Adipocyte (in vitro differentiated cells): ENCODE measurements at regions not wholly inside any gene's neighbourhood (a gene's known extent, or its start where the extent isn't known, plus 50 kb on each side); places are given as distances from the start of the nearest gene placed in this dataset.
"Not testable (repeated sequence)": the region's sequence is repeated elsewhere in the genome, so short reads cannot be mapped to it uniquely, and the experiment has no call there.

ENCODE experiments used
- DNase-seq: peaks from one replicate; pipeline ENCODE4 v3.0.0-alpha.2; 2015; ENCODE audit warnings: low read depth
- H3K27me3 ChIP-seq: replicated peaks from 2 replicates; pipeline ENCODE4 v1.7.0; 2013; ENCODE audit warnings: mild to moderate bottlenecking, low read length, moderate library complexity; ENCODE audit not compliant: control insufficient read depth, insufficient read depth
- H3K36me3 ChIP-seq: 2 replicates; pipeline ENCODE4 v1.7.0; 2013; ENCODE audit warnings: low read length, mild to moderate bottlenecking, moderate library complexity; ENCODE audit not compliant: control insufficient read depth, insufficient read depth, severe bottlenecking
- H3K4me1 ChIP-seq: 2 replicates; pipeline ENCODE4 v1.7.0; 2013; ENCODE audit warnings: mild to moderate bottlenecking, low read length, moderate library complexity; ENCODE audit not compliant: control insufficient read depth, insufficient read depth
- H3K4me3 ChIP-seq: 2 replicates; pipeline ENCODE4 v1.7.0; 2013; ENCODE audit warnings: mild to moderate bottlenecking, low read length, moderate library complexity
- H3K9ac ChIP-seq: 2 replicates; pipeline ENCODE4 v1.7.0; 2013; ENCODE audit warnings: mild to moderate bottlenecking, low read length, moderate library complexity
- H3K9me3 ChIP-seq: 2 replicates; pipeline ENCODE4 v1.7.0; 2013; ENCODE audit warnings: mild to moderate bottlenecking, low read length, moderate library complexity; ENCODE audit not compliant: control insufficient read depth

DNA sequence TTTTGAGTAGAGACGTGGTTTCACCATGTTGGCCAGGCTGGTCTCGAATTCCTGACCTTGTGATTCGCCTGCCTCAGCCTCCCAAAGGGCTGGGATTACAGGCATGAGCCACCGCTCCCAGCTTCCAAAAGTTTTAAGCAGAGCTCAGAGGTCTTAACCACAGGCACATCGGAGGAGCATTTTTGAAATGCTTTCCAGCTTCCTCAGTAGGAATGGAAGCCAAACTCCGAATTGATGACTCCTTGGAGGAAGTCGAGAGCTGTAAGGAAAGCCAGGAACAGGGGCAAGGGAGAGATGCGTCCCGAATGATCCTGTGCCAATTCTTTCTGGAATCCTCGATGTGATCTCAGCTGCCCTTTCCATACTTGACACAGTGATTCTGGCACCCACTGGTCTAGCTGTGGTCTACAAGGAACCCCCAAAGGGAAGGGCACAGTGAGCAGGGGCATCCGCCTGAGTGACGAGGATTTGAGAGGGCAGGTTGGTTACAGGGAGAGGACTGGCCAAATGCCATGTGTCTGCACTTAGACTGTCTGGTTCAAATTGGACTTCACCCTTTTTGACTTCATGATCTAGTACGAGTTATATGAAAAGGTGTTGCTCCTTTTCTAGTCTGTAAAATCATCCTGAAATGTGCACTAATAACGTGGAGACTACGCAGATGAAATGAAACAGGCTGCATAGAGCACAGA lies 138.2 kb downstream of the ADRA2C start:
- DNase-seq, result peak; percentile 48
- not testable (repeated sequence) for H3K4me1 ChIP-seq, H3K9ac ChIP-seq, H3K27me3 ChIP-seq, H3K36me3 ChIP-seq, H3K9me3 ChIP-seq, H3K4me3 ChIP-seq

DNA sequence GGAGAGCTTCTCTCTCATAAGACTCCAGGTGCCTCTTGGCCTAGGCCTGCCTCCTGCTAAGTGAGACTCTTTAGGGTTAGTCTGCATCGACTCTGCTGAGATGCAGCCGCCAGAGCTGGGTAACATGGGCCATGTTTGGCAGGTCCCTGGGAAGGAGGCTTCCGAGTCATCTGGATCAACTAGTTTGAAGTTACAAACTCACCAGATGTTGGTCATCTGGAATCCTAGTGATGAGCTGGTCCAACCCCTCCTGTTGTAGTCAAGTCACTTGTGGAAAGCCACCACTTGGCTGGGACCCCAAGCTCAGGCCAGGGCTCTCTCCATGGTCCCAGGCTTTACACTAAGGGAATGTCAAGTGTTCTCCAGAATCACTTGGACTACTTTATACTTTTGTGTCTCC lies 143.4 kb downstream of the ADRA2C start:
- not testable (repeated sequence) for H3K36me3 ChIP-seq, DNase-seq, H3K27me3 ChIP-seq, H3K9ac ChIP-seq, H3K9me3 ChIP-seq, H3K4me3 ChIP-seq
- H3K4me1 ChIP-seq, result peaks cover 21% of the 10 kb centered on the region

DNA sequence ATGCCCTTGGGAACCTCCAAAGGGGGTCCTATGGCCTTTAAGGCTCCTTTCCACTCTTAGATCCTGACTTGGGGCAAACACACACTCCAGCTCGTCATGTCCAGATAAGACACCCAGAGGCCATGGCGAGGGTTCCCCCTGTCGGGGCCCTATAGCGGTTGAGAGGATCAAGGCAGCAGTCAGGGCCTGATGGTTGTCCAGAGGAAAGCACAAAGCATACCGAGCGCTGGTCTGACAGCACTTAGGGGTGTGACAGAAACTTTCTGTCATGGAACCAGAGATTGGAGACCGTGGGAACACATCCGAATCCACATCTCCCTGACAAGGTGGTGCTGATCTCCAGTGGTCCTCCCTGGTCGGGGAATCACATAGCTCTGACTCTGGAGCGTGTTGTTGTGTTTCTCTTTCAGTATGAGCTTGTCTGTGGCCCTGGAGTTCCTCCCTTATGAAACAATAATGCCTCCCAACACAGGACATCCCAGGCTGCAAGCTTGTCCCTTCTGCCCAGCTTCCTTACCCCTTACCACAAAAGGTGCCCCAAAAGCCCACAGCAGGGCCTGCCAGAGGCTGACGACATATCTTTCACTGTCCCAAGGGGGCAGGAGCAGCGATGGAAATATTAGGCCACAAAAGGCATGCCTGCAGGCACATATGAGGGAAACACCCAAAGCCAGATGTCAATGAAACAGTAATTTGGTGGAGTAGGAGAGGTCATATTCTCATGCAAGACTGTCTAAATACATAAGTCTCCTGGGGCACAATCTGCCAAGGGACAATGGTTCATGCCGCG lies 144.2 kb downstream of the ADRA2C start:
- H3K9ac ChIP-seq, H3K36me3 ChIP-seq, H3K9me3 ChIP-seq, H3K27me3 ChIP-seq, H3K4me3 ChIP-seq: not testable (repeated sequence)
- peak; percentile 39 for DNase-seq
- peaks cover 14% of the 10 kb centered on the region for H3K4me1 ChIP-seq

DNA sequence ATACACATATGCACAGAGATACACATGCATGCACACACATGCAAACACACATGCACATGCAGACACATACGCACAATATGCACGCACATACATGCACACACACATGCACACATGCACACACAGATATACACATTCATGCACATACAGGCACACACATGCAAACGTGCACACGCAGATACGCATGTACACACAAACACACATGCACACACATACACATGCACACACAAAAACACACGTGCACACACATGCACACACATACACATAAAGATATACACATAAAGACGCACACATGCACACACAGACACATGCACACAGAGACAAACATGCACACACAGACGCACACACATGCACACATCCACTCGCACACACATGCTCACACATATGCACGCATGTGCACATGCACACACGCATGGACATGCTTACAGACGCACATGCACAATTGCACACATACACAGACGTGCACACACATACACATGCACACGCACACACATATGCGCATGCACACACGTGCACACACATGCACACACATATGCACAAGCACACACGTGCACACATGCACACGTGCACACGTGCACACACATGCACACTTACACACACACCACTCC lies 145.2 kb downstream of the ADRA2C start:
- Histone ChIP-seq H3K36me3 (no peaks in the 10 kb centered on the region), H3K4me1 (peaks cover 14% of the 10 kb centered on the region), H3K9ac (no peak overlapping the region), H3K27me3 (no peaks in the 10 kb centered on the region), H3K4me3 (no peak overlapping the region), H3K9me3 (no peaks in the 10 kb centered on the region)
- no peak for DNase-seq

DNA sequence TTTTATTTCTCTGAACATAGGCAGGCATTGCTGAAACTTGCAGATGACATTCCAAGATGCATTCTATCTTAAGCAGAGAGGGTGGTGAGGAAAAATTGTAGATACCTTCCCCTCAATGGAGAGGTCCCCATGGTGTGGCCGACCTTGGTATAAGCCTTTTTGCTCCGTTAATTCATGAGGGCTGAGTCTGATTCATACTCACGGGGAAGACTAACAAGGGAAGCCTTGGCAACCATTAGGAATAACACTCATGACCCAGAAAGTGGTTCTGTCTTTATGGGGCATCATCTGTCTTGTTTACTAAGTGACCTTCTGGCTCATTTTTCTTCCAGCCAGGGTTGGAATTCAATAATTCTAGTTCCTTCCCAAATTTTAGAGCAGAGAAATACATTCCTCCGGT lies 148.3 kb downstream of the ADRA2C start:
- peaks cover 17% of the 10 kb centered on the region for H3K4me1 ChIP-seq
- not testable (repeated sequence) for DNase-seq, H3K4me3 ChIP-seq, H3K36me3 ChIP-seq, H3K27me3 ChIP-seq, H3K9me3 ChIP-seq, H3K9ac ChIP-seq

DNA sequence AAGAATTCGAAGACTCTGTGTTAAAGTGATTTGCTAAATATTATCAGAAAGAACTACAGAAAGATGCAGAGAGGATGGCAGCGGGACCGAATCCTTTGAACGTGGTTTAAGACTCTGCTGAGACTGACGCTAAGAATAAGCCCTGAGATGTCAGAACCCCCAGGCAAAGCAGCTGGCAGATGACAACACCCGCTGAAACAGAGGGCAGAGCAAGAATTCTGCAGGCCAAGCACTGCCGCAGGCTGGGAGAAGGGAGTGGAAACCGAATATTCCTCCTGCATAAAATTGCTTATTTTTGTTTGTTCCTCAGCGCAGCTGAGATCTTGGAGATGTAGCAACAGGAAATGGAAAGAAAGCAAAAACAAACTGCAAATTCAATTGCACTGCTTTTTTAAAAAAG lies 153.3 kb downstream of the ADRA2C start:
- not testable (repeated sequence) for H3K36me3 ChIP-seq, H3K4me1 ChIP-seq, H3K27me3 ChIP-seq, H3K9me3 ChIP-seq, H3K4me3 ChIP-seq, H3K9ac ChIP-seq
- DNase-seq, result peak; percentile 75

DNA sequence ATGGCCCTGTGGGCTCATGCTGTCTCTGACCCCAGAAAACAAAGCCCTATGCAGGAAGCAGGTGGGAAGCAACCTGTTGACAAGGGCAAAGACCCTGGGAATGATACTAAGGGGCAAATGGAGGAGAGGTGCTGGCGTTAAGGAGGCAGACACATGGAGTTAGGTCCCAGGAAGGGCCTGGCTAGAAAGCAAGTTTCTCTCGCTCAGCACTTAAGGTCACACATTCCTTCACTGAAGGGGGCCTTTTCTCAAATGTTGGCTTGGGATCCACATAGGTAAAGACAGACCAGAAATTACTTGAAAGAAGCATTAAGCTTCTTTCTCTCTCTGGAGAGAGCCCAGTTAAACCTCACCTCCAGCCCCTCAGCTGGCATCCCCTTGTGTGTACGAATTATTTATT lies 155.7 kb downstream of the ADRA2C start:
- not testable (repeated sequence) for H3K9me3 ChIP-seq, H3K4me3 ChIP-seq, DNase-seq, H3K4me1 ChIP-seq, H3K9ac ChIP-seq, H3K36me3 ChIP-seq, H3K27me3 ChIP-seq

DNA sequence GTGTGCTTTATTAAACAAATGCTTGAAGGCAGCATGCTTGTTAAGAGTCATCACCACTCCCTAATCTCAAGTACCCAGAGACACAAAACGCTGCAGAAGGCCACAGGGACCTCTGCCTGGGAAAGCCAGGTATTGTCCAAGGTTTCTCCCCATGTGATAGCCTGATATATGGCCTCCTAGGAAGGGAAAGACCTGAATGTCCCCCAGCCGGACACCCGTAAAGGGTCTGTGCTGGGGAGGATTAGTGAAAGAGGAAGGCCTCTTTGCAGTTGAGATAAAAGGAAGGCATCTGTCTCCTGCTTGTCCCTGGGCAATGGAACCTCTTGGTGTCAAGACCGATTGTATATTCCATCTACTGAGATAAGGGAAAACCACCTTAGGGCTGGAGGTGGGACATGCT lies 159.7 kb downstream of the ADRA2C start:
- not testable (repeated sequence) for DNase-seq, H3K9me3 ChIP-seq, H3K9ac ChIP-seq, H3K36me3 ChIP-seq, H3K4me3 ChIP-seq, H3K27me3 ChIP-seq
- H3K4me1 ChIP-seq, result peaks cover 10% of the 10 kb centered on the region

DNA sequence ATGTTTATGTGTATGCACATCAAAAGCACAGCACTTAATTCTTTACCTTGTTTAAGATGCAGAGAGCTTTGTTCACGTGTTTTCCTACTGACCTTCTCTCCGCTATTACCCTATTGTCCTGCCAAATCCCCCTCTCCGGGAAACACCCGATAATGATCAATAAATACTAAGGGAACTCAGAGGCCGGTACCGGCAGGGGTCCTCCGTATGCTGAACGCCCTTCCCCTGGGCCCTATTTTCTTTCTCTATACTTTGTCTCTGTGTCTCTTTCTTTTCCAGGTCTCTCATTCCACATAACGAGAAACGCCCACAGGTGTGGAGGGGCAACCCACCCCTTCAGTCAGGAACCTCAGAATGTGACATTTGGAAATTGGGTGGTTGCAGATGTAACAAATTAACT lies 160.1 kb downstream of the ADRA2C start:
- DNase-seq, H3K27me3 ChIP-seq, H3K36me3 ChIP-seq, H3K4me3 ChIP-seq, H3K9ac ChIP-seq, H3K9me3 ChIP-seq: not testable (repeated sequence)
- peaks cover 10% of the 10 kb centered on the region for H3K4me1 ChIP-seq

DNA sequence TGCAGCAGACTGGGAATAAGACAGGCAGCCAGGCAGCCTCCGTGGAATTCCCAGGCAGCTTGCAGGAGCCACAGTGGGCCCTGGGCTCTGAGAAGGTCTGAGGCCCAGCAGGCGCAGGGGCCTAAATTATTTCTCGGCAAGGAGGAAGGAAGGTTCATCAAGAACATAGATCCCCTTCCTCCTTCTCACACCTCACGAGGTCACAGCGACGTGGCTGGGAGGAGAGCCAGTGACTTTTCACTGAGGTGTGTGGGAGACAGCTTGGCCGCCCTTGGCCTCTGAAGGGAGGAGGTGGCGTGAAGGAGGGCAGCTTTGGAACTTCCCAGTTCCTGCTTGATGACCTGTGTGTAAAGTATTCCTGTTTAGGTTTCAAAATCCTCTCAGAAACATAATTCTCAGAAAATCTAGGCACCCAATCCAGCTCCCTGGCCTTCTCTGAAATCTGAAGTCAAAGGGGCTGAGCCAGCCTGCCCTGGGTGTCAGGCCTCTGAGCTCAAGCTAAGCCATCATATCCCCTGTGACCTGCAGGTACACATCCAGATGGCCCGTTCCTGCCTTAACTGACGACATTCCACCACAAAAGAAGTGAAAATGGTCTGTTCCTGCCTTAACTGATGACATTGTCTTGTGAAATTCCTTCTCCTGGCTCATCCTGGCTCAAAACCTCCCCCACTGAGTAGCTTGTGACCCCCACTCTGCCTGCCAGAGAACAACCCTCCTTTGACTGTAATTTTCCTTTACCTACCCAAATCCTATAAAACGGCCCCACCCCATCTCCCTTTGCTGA lies 161.0 kb downstream of the ADRA2C start:
- not testable (repeated sequence) for H3K36me3 ChIP-seq, H3K9ac ChIP-seq, H3K27me3 ChIP-seq, DNase-seq, H3K9me3 ChIP-seq
- Histone ChIP-seq H3K4me3 (peak overlapping the region; percentile 33), H3K4me1 (peaks cover 10% of the 10 kb centered on the region)

DNA sequence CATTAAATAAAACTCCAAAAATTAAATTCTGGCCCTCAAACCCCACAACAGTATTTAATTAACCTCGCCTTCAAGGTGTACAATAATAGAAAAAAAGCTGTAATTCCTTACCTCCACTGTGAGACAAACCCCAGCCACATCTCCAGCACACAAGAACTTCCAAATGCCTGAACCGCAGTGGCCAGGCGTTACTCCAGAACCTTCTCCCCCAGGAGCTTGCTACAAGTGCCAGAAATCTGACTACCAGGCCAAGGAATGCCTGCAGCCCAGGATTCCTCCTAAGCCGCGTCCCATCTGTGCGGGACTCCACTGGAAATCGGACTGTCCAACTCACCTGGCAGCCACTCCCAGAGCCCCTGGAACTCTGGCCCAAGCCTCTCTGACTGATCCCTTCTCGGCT lies 163.2 kb downstream of the ADRA2C start:
- not testable (repeated sequence) for DNase-seq, H3K27me3 ChIP-seq, H3K36me3 ChIP-seq, H3K9me3 ChIP-seq
- Histone ChIP-seq H3K9ac (peak overlapping the region; percentile 45), H3K4me3 (peak overlapping the region; percentile 63), H3K4me1 (peaks cover 10% of the 10 kb centered on the region)
